ENCODE measurements at regions not wholly inside any gene's neighbourhood (a gene's known extent, or its start where the extent isn't known, plus 50 kb on each side); places are given as distances from the start of the nearest gene placed in this dataset.

DNA sequence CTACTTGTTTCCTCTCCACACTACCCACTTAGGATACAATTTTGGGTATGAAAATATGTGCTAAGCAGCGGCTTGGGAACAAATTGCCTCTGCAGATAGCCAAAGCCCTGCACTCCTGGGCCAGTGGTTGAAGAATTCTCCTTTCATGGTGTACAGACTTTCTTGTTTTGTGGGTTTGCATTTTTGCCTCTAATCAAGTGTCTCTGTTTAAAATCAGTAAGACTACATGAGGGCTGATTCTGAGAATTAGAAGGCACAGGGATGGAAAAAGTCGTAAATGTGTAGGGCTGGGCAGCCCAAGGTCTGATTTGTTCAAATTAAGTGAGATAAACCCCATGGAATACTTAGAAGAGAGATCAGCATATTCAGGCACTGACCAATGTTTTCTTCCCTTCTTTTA, 103.7 kb upstream of the CD180 start:
- DNase-seq (ENCODE audit: low spot score), result no peak
- H3K27me3 Mint-ChIP-seq (ENCODE audit: low read depth), result no peaks in the 10 kb centered on the region
- no peak overlapping the region for H3K27ac Mint-ChIP-seq
- H3K4me1 Mint-ChIP-seq (ENCODE audit: low read depth), result no peaks in the 10 kb centered on the region
- no peaks in the 10 kb centered on the region for H3K9me3 Mint-ChIP-seq
- no peak overlapping the region for H3K4me3 Mint-ChIP-seq
- no peaks in the 10 kb centered on the region for H3K36me3 Mint-ChIP-seq (ENCODE audit: low read depth)

DNA sequence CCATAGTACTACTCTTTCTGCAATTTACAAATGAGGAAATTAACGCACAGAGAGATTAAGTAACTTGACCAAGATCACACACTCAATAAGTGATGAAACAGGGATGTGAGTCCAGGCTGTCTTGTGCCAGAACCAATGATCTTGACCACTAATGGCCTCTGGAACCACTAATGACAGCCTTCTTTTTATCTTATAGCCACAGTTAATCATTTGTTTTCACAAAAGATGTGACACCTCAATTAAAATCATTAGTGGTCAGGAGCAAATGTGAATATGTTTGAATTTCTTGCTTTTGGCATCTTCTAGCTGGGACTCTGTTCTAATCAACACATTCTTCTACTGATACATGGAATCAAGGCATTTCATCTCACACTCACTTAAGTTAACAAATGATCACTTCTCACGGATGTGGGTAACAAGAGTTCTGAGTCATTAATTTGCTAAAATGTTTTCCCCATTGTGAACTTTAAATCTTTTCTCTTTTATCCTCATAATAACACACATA, 102.7 kb upstream of the CD180 start:
- H3K27ac Mint-ChIP-seq, result no peak overlapping the region
- H3K9me3 Mint-ChIP-seq, result no peaks in the 10 kb centered on the region
- H3K27me3 Mint-ChIP-seq (ENCODE audit: low read depth), result no peaks in the 10 kb centered on the region
- H3K4me1 Mint-ChIP-seq (ENCODE audit: low read depth), result no peaks in the 10 kb centered on the region
- H3K36me3 Mint-ChIP-seq (ENCODE audit: low read depth), result no peaks in the 10 kb centered on the region
- H3K4me3 Mint-ChIP-seq, result no peak overlapping the region
- no peak for DNase-seq (ENCODE audit: low spot score)

DNA sequence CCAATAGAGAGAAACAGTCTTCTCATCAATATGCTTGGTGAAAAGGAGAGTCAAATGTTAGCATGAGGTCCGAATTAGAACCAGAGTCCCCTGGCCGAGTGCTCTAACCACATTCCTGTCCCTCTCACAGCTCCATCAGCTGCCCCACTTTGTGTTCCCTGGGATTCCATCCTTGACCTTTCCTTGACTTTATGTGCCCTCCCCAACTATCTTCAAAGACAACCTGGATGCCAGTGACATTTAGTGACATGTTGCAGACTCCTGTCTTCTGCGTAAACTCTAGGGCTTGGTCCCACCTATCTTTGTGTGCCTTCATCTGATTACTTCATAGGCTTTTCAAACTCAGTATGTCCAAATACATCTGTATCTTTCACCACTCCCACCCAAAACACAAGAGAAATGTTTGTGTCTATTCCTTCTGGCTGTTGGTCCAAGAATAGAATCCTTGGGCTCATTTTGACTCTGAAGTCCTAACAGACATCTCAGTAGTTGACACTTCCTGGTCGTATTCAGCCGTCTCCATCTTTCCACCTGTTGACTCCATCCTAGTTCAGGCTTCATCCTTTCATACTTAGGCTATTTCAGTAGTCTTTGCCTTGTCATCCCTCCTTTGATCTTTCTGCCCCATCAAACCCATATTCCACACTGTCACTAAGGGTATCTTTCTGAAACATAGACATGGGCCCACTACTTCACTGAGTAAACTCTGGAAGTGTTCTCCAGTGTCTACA, 101.4 kb upstream of the CD180 start:
- no peaks in the 10 kb centered on the region for H3K36me3 Mint-ChIP-seq (ENCODE audit: low read depth)

DNA sequence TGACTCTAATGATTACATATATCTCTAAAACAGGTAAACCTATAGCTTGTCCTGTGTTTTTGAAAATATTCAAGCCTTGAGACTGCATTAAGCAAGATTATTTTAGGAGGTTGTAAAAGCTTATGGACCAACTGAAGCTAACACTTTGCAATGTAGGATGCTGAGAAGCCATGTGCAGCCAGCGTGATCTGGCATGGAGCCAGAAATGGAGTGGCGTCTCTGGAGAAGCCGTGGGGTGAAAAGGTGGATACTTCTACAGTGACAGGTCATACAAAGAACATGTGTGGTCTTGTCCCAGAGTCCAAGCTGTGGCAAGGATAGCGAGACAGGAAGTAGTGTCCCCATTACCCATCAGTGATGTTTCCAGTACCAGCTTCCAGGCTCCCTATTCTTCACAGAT, 100.8 kb upstream of the CD180 start:
- Mint-ChIP-seq H3K4me1 (ENCODE audit: low read depth) (no peaks in the 10 kb centered on the region), H3K27me3 (ENCODE audit: low read depth) (no peaks in the 10 kb centered on the region), H3K36me3 (ENCODE audit: low read depth) (no peaks in the 10 kb centered on the region), H3K4me3 (no peak overlapping the region), H3K27ac (no peak overlapping the region), H3K9me3 (no peaks in the 10 kb centered on the region)
- DNase-seq (ENCODE audit: low spot score), result no peak

More for the DNA sequence above, 101.4 kb upstream of the CD180 start:
- Mint-ChIP-seq H3K27ac (no peak overlapping the region), H3K4me1 (ENCODE audit: low read depth) (no peaks in the 10 kb centered on the region), H3K9me3 (no peaks in the 10 kb centered on the region), H3K4me3 (no peak overlapping the region), H3K27me3 (ENCODE audit: low read depth) (no peaks in the 10 kb centered on the region)
- no peak for DNase-seq (ENCODE audit: low spot score)

DNA sequence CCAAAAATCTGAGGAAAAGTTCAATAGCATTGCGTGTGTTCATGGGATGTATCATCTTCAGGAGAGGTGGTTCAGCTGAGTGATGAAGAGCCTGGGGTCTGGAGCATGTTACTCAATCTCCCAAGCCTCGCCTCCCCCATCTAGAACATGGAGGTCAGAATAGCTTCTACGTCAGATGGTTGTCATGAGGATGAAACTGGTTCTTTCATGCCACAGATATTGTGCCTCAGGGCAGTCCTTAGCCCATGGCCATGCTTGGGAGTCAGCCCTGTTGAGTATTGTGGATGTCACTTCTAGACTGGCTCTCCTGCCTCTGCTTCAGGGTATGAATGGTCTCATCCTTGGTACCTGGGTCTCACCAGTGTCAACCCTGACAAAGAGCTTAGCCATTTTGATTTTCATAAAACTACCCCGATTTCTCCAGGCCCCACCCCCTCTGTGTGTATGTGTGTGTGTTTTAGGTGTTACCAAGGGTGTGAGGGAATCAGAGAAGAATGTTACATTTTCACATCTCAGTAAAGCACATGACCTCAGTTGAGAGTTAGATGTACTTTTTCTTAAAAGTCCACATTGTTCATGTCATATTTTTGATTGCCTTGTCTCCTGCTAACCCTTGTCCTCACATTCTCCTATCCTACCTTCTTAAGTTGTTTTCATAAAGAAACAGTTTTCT, 97.8 kb upstream of the CD180 start:
- Mint-ChIP-seq H3K4me1 (ENCODE audit: low read depth) (no peaks in the 10 kb centered on the region), H3K27me3 (ENCODE audit: low read depth) (peaks cover 3% of the 10 kb centered on the region), H3K4me3 (no peak overlapping the region), H3K27ac (no peak overlapping the region), H3K9me3 (no peaks in the 10 kb centered on the region), H3K36me3 (ENCODE audit: low read depth) (no peaks in the 10 kb centered on the region)
- no peak for DNase-seq (ENCODE audit: low spot score)

DNA sequence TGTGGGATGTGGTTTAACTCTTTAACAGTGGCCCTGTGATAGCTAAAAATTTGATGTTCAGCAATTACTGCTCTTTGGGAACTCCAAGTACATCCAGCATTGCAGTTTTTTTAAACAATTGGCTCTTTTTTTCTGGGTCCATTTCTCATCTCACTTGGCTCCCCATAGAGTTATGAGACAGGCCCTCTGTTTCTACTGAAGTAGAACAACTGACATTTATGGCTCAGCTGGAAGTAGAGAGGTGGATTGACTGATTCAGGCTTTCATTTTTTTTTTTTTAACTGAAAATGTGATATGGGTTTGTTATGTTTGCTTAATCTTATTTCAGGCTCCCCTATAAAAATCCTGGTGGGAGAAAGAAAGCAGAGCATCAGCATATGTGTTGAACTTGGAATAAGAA, 96.6 kb upstream of the CD180 start:
- no peak overlapping the region for H3K4me3 Mint-ChIP-seq
- H3K36me3 Mint-ChIP-seq (ENCODE audit: low read depth), result no peaks in the 10 kb centered on the region
- no peaks in the 10 kb centered on the region for H3K4me1 Mint-ChIP-seq (ENCODE audit: low read depth)
- DNase-seq (ENCODE audit: low spot score), result no peak
- H3K27ac Mint-ChIP-seq, result no peak overlapping the region
- H3K27me3 Mint-ChIP-seq (ENCODE audit: low read depth), result peaks cover 3% of the 10 kb centered on the region
- H3K9me3 Mint-ChIP-seq, result no peaks in the 10 kb centered on the region

DNA sequence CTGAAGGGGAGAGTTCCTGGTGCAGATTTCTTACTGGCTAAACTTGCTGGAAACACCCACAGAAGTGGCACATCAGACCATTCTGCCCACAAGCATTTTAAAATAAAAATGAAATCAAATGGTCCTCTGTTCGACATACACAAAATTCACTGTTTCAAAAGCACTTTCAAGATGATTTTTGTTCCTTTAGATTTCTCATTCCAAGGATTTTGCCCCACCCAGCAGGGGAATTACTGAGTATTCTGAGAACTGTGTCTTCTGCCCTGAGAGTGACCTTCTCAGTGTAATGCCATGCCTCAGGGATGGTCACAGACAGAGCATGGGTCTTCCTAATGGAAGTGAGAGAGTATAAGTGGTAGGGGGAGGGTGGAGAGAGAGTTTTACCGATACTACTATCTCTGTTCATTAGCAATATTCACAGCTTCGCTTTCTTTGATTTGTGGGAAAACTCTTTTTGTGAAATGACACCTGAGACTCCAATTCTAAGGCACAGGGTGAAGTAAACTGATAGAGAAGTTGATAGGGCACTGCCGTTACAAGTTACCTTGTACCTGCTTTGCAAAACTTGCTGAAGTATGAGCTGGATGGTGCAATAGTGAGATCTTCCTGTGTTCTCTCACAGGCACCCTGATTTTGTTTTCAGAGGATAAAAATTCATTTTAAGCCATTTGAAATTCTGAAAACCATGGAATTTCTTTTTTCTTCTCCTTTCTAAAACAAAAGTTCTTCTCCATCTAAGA, 95.8 kb upstream of the CD180 start:
- Mint-ChIP-seq H3K9me3 (no peaks in the 10 kb centered on the region), H3K4me1 (ENCODE audit: low read depth) (no peaks in the 10 kb centered on the region), H3K27ac (no peak overlapping the region), H3K36me3 (ENCODE audit: low read depth) (no peaks in the 10 kb centered on the region), H3K4me3 (no peak overlapping the region), H3K27me3 (ENCODE audit: low read depth) (peaks cover 3% of the 10 kb centered on the region)
- no peak for DNase-seq (ENCODE audit: low spot score)

DNA sequence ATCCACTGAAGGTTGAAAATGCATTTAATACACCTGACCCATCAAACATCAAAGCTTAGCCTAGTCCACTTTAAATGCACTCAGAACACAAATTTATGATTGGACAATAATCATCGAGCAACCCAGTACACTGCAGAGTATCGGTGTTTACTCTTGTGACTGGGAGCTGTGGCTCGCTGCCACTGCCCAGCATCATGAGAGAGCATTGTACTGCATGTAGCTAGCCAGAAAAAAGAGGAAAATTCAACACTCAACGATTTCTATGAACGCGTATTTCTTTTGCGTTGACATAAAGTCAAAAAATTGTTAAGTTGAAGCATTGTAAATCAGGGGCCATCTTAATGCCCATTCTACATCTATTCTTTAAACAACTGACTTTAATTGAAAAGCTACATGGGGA, 95.1 kb upstream of the CD180 start:
- H3K4me1 Mint-ChIP-seq (ENCODE audit: low read depth), result no peaks in the 10 kb centered on the region
- H3K27ac Mint-ChIP-seq, result no peak overlapping the region
- H3K27me3 Mint-ChIP-seq (ENCODE audit: low read depth), result peaks cover 3% of the 10 kb centered on the region
- H3K4me3 Mint-ChIP-seq, result no peak overlapping the region
- DNase-seq (ENCODE audit: low spot score), result no peak
- no peaks in the 10 kb centered on the region for H3K36me3 Mint-ChIP-seq (ENCODE audit: low read depth)
- H3K9me3 Mint-ChIP-seq, result no peaks in the 10 kb centered on the region

DNA sequence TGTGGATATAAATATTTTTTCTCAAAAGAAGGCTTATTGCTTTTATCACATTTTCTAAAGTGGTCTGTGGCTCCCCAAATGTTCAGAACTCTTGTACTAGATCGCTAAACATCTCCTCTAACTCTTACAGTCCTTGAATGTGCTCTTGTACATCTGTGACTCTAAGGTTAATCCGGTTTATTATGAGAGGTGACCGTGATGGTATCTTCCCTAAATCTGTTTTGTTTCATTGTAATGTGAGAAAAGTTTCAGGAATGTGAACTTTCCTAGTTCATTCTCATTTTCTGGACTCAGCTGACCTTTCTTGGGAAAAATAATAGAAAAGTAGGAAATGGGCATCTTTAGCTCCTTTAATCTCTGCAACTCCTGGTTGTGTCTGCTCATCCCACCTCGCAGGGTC, 94.5 kb upstream of the CD180 start:
- Mint-ChIP-seq H3K9me3 (no peaks in the 10 kb centered on the region), H3K27me3 (ENCODE audit: low read depth) (peaks cover 3% of the 10 kb centered on the region), H3K4me1 (ENCODE audit: low read depth) (no peaks in the 10 kb centered on the region), H3K4me3 (no peak overlapping the region), H3K27ac (no peak overlapping the region), H3K36me3 (ENCODE audit: low read depth) (no peaks in the 10 kb centered on the region)
- DNase-seq (ENCODE audit: low spot score), result no peak

DNA sequence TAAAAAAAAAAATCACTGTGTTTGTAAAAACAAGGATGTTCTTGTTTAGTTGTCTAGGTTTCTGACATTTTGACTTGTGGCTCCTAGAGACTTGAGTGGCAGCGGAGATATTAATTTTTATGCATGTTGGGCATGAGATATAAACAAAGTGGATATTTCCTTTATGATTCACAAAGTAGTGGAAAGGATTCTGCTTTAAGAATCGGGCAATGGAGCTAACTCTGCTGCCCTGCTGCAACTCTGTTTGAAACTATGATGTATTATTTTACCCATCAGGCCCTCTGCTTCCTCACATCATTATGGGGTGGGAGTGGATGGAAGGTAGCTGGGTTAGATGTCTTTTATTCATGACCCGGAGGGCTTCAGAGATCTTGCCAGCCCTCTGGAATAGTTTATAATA, 94.1 kb upstream of the CD180 start:
- DNase-seq (ENCODE audit: low spot score), result no peak
- Mint-ChIP-seq H3K36me3 (ENCODE audit: low read depth) (no peaks in the 10 kb centered on the region), H3K4me3 (no peak overlapping the region), H3K4me1 (ENCODE audit: low read depth) (no peaks in the 10 kb centered on the region), H3K27ac (no peak overlapping the region), H3K9me3 (no peaks in the 10 kb centered on the region), H3K27me3 (ENCODE audit: low read depth) (peaks cover 3% of the 10 kb centered on the region)

DNA sequence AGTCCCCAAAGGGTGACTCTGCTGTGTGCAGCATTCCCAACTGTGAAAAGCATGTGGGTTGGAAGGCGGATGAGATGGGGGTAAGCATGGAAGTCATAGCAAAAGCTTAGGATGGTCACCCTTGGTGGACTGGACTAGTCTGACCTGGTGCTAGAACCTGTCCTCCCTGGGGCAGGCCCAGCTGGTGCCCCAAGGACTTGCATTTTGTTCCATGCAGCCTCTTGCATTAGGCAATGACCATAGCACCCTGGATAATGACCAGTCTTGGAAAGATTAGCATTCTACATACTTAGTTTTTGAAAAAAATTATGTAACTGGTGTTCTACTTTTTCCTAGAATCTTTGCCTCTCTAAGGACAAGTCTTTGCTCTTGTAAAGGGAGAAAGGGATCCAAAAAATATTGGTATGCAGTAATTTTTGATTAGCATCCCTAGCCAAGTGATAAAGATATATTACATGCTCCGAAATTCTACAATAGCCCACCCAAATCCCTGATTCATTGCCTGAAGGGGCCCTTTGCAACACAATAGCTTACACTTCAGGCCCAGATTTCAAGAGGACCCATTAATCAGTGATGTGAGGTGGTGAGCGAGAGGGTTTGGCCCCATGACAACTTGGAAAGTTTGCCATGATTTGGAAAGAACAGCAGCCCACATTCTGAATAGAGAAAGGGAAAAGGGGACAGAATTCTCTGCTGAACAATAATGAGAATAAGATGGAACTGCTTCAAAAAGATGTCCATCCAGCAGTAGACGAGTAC, 93.3 kb upstream of the CD180 start:
- peaks cover 3% of the 10 kb centered on the region for H3K27me3 Mint-ChIP-seq (ENCODE audit: low read depth)
- no peaks in the 10 kb centered on the region for H3K4me1 Mint-ChIP-seq (ENCODE audit: low read depth)

DNA sequence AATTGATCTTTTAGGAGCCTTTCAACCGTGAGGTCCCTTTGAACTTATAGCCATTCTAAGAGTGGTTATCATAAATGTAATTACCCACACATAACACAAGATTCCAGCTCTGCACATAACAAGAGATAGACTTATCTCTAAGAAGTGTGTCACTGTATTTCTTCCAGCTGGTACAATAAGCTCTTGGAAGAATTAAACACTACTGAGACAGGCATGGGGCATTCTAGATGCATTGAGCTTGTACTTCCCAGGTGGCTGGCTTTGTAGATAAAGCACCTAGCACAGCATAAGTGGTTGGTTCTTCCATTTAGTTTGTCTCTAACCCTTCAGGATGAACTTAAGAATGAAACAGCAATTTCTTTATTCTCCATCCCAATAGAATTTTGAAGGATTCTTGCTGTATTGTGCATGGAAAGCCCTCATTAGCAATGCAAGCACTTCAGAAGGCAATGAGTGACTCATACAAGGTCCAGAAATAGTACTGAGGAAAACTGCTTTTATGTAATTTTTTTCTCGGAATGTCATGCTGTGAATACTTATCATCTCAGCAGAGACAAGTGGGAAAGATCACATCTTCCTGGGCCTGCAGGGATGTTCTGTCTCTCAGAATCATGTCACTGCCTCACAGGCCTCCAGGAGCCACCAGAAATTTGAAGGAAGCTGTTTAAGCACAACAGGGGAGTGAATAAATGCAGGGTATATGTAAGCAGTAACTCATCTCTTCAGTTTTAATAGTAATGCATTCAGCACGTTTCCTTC, 91.1 kb upstream of the CD180 start:
- Mint-ChIP-seq H3K4me1 (ENCODE audit: low read depth) (no peaks in the 10 kb centered on the region), H3K4me3 (no peak overlapping the region), H3K27me3 (ENCODE audit: low read depth) (peaks cover 5% of the 10 kb centered on the region), H3K36me3 (ENCODE audit: low read depth) (no peaks in the 10 kb centered on the region), H3K27ac (no peak overlapping the region), H3K9me3 (no peaks in the 10 kb centered on the region)
- DNase-seq (ENCODE audit: low spot score), result no peak

More for the DNA sequence above, 93.3 kb upstream of the CD180 start:
- no peaks in the 10 kb centered on the region for H3K9me3 Mint-ChIP-seq
- H3K4me3 Mint-ChIP-seq, result no peak overlapping the region
- H3K27ac Mint-ChIP-seq, result no peak overlapping the region
- DNase-seq (ENCODE audit: low spot score), result no peak
- no peaks in the 10 kb centered on the region for H3K36me3 Mint-ChIP-seq (ENCODE audit: low read depth)

DNA sequence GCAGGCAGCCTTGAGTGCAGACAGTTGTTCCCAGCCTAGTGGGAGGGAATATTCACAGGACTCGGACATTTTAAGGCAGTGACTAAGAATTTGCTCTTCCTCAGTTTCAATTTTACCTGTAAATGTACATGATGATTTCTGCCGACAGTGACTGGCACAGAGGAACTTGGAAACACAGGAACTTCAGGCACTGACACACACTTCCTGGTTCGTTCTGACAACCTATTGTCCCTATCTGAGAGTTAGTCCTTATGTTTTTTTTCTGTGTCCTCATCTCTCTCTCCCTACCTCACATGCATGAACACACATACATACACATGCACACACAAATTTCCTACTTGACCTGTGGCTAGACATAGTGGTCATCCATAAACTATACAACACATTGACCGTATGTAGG, 89.4 kb upstream of the CD180 start:
- DNase-seq (ENCODE audit: low spot score), result no peak
- no peak overlapping the region for H3K4me3 Mint-ChIP-seq
- H3K27me3 Mint-ChIP-seq (ENCODE audit: low read depth), result peaks cover 2% of the 10 kb centered on the region
- no peaks in the 10 kb centered on the region for H3K9me3 Mint-ChIP-seq
- H3K36me3 Mint-ChIP-seq (ENCODE audit: low read depth), result no peaks in the 10 kb centered on the region
- H3K4me1 Mint-ChIP-seq (ENCODE audit: low read depth), result no peaks in the 10 kb centered on the region
- no peak overlapping the region for H3K27ac Mint-ChIP-seq

Measured in T-helper 2 cell treated with Interferon-gamma antibody and Interleukin-4, amounts not matched to agents 5 μg/mL and 100 μg/mL, for 36 hours (primary cell).